HG03095 (cell line): ENCODE measurements at regions not wholly inside any gene's neighbourhood (a gene's known extent, or its start where the extent isn't known, plus 50 kb on each side); places are given as distances from the start of the nearest gene placed in this dataset.

ENCODE experiments used
- ATAC-seq: cut with Tn5 transposase; IDR thresholded peaks from one replicate; pipeline ENCODE4 v1.9.1; 2021; ENCODE audit warnings: moderate library complexity; ENCODE audit not compliant: unreplicated experiment

DNA sequence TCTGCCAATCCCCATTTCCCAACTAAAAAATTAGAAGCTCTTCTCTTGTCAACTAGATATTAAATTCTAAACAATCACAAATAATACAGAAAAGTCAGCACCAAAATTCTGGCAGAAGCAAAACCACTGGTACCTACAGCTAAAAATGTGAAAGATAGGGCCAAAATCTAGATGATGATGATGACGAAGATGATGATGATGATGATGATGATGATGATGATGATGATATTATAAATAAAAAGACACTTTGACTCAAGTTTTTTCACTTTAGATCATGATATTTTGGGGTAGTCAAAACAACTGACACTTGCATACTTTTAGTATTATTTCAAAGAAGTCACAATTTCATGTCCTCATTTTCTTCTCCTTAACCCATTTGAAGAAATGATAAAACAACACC lies 470.1 kb upstream of the NR2F2 start:
- no peak for ATAC-seq

DNA sequence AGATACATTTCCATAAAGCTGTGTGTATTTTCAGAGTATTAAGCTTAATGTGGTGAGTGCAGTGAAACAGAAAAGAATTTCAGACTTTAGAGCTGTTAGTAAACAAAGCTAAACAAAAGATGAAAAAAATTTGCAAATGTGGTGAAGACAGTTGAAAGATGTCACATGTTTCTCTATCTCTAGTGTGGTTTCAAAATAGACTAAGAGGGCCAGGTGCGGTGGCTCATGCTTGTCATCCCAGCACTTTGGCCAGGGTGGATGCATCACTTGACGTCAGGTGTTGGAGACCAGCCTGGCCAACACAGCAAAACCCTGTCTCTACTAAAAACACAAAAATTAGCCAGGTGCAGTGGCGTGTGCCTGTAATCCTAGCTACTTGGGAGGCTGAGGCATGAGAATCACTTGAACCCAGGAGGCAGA lies 466.0 kb upstream of the NR2F2 start:
- peak; percentile 80 for ATAC-seq

DNA sequence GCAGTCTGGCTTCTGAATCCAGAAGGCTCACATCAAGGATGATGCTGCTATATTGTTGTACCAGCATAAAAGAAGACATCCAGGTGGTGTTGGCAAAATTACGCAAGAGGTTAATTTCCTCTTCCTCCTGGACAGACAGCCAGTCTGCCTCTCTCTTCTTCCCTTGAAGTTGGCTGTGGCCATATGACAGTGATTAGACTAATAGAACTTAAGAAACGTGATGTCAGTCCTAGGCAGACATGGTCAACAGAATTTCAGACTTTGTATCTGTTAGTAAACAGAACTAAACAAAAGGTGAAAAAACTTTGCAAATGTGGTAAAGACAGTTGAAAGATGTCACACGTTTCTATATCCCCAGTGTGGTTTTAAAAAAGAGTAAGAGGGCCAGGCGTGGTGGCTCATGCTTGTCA lies 465.2 kb upstream of the NR2F2 start:
- no peak for ATAC-seq

DNA sequence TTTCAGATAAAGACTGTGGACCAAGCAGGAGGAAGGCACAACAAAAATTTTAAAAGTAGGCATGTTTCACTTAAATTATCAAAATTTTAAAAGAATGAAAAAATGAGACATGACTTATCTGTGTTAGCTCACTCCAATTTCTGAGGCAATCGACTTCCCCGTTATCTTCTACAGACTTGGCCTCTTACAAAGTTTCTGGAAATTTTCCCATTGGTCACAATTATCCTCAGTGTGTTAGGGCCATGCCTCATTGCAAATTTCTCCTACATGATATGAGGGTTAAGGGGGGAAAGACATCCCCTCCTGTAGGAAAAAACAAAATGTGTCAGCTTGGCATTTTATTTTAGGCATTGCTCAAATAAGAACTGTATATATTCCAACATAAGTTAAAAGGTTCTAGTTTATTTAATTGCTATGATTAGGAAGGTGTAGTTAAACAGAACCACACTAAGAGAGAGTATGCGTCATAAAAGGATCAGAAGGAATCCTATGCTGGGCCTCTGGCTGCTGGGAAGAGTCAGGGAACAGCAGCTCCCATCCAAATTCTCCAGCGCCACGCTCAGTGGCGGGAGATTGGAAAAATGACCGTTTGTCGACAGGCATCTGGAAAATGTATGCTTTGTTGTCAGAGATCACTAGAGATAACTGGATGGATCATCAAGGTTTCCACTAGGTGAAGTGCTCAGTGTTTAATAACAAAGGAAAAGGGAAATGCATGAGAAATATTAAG lies 463.6 kb upstream of the NR2F2 start:
- ATAC-seq, result no peak

DNA sequence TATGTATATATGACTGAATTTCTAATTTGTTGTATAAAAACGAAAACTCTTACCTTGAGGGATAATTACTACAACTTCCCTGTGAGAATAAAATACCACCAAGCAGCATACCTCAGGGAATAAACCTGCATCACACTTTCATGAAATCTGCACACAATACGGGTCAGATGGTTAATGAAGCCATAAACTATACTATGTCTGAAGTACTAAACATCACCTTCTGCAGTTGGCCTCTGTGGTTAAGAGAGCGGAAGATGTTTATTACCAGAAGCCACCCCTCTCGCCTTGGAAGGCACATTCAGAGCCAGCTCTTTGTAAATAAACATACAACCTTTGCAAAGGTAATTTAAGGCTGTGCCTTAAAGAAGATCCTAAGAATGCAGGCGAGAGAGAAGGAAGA lies 462.1 kb upstream of the NR2F2 start:
- no peak for ATAC-seq

DNA sequence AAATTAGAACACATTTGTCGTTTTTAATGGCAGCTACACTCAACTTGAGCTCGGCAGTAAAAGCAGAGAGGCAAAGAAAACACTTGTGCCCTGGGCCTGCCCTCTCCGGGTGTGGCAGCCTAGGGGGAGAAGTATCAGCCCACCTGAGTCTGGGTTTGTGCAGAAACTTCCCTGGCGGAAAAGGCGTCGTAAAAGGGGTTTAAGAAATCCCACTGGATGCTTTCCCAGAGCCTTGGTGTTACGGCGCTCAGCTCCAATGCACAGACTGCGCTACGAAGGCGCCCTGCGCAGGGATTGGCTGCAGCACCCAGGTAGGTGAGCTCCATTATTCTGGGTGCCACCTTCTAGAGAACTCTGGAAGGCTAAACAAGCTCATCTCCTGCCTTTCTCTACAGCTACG lies 461.5 kb upstream of the NR2F2 start:
- no peak for ATAC-seq

DNA sequence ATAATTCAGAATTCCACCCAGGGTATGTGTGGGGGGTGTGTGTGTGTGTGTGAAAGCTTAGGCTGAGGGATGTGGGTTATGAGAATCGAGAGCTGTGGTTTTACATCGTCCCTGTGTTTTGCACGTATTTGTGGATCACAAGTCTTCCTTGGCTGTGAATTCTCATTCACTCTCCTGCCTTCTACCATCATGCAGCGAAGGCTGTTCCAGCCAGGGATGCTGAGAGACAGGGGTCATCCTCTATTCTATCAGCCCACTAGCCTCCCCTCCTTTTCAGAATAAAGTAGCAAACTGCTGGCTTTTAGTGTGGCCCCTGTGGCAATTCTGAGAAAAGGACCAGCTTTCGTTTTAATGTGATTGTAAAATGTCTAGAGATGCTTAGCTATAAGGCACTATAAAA lies 460.6 kb upstream of the NR2F2 start:
- no peak for ATAC-seq

DNA sequence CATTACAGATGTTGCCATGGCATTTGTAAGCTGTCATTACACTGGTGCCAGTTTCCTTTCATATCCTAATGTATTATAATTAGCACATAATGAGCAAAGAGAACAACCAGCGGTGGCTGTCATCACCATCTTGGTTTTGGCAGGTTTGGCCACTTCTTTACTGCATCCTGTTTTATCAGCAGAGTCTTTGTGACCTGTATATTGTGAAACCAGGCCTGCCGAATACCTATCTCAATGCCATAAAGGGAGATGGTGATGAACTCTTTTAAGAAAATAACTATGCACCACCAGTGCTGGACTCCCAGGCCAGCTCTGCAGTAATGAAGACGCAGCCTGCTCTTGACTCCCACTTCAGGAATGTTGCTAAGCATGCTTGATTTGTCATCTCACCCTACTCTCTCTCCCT lies 458.1 kb upstream of the NR2F2 start:
- no peak for ATAC-seq

DNA sequence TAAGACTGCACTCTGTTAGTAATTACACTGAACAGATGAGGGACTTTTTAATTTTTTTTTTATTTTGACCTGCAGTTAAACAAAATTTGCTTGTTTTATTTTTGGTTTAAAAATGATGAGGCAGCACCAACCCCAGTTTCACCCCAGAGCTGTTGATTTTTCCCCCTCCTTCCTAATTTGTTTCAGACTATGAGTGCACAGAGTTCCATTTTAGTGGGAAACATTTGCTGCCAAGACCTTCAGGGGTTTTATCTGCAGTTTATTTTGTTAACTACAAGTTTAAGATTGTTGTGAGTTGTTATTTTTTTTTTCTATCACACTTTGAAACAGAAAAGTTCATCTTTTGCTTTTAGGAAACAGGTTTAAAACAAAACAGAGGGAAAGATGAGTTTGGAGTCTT lies 455.9 kb upstream of the NR2F2 start:
- ATAC-seq, result no peak

DNA sequence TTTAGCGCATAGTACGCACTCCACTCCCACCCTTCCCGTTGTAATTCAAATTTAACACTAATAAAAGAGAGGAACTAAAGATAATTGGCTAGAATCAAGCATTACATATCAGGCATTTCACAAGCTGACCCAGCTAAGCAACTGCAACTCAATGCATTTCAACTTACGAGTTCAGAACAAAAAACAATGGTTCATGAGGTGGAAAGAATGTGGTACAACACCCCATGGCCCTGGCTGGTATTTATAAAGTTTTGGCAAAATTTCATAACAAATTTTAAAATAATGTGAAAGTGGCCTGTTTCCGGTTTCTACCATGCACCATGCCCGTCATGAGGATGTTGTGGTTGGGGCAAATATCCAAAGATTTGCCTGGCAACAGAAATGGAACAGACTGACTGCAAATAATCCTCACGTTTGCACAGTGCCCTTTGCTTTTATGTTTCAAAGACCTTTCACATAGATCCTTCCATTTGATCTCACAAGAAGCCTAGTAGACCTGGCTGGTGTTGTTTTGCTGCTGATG lies 455.3 kb upstream of the NR2F2 start:
- ATAC-seq, result no peak

DNA sequence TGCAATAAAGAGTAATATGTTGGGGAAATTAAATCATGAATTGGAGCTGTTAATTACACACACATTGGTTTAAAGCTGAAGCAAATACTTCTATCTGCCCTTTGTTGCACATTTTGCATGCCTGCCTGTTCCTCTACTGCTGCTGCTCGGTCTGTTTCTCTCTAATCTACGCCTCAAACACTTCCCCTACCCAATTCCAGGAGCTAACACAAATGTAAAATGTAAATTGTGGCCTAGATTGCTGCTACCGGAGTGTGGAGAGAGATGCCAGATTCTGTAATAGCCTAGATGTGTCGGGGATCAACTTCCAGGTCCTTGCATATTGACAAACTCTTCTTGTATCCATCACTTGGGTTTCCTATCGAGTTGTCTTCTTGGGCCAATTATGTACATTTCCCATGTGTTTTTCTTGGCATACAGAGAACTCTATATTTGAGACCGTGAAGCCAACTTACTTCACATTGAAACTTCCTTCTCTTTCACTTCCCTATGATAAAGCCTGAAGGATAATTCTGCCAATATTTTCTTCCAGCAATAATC lies 450.4 kb upstream of the NR2F2 start:
- ATAC-seq, result no peak

DNA sequence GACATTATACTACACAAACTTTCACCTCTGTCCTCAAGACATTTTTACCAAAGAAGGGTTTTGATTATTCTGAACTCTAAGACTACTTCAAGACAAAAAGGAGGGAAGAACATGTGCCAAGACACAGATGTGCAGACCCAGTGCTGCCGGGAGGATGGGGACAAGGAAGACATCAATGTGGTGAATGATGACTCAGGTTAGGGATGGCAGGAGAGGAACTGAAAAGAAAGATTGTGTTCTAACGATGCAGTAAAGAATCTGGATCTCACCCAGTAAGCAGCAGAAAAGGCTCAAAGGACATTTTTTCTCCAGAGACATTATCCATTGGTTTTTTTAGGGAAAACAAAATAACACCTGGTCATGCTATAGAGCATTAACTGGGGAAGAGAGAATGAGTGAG lies 449.9 kb upstream of the NR2F2 start:
- ATAC-seq, result no peak

DNA sequence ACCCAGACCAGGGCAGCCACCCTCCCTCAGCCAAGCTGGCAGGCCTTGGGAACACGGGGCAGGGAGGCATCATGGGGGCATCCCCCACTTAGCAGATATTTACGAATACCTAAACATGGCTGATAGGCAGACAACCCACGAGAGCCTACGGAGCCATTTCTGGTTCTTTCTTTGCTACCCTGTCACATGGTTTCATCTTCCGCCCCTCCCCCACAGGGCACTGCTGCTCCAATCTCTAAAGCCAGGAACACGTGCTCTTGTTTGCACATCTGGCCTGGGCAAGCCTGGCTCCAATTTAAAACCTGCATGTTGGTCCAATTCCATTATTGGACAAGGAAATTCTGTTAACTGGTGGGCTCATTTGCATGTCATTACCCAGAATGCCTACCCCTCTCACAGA lies 447.4 kb upstream of the NR2F2 start:
- no peak for ATAC-seq

DNA sequence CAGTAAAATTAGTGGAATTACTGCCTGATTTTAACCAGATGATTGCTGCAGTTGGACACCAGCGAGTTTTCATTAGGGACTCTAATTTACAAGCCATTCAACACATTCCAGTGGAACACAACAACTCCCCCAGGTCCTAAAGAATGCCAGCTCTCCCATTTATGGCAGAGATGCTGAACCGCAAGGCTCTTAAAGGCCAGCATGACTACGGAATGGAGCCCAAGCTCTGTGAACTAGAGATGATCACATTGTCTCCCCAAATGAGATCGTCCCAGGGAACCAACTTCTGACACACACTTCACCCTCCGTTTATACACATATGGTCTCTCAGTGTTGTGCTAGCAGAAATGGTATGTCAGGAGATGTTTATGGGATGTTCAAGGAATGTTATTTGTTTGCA lies 446.2 kb upstream of the NR2F2 start:
- ATAC-seq, result no peak

DNA sequence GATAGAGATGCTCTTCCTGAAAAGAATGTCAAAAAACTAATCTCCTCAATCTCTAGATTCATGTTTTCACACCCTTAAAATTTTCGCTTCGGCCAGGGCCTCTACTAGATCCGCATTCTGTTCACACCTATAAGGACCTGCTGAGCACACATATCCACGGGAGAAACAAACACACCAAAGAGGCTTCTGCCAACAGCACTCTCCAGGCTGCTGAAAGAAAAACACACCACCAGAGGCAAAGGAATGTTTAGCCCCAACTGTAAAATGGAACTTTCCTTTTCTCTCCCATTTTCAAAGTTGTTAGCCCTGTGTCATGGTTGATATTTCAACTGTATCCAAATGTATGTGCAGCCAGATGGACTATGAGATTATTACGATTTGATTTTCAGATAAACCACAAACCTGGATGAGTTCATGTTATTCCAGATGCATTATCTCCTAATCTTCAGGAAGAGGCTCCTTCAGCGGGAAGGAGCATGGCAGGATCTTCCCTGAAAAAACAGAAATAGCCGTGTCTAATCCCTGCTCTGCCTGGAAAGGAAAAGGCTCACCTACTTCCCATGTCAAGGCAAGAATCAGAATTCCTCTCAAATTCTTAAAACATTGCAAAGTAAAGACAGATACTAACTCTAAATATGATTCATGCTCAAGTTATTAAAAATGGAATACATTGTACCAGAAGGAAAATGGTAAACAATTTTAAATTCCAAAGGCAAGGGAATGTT lies 442.7 kb upstream of the NR2F2 start:
- no peak for ATAC-seq

DNA sequence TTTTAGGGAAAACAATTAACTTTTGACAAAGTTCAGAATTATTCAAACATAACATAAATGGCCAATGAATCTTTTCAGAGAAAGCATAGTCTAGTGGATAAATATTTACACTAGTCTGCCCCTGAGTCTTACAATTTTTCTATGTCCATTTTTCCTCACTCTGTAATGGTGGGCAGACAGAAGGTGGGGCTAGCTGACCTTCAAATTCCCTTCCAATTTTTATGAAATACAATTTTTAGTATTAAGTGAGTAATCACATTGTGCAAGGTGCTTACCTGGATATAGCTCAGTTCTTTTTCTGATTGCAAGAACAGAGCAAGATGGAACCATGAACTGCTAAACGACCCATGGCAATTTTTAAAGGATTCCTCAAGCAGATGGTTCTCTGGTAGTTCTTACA lies 441.7 kb upstream of the NR2F2 start:
- ATAC-seq, result no peak

DNA sequence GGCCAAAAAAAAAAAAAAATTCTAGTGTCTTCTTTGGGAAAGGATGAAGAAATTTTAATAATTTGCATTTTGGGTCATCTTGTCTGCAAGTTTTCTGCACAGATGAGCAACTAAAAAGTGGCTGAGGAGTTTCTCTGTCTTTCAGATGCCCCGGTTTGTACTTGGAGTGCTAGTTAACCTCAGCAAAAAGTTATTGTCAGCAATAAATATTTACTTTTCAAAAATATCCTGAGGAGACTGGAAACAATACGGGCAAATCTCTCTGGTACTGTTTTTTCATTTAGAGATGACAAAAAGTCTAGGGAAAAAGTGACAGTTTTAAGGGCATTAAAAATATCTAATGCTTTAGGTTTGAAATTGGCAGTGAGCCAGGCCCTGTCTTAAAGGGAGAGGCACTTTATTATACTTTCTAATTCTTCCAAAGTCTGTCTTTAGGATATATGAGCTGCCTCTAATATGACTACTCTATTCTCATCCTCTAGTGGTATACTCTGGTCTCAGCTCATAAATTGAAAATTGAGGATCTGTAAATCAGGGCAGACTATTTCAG lies 436.0 kb upstream of the NR2F2 start:
- ATAC-seq, result no peak

DNA sequence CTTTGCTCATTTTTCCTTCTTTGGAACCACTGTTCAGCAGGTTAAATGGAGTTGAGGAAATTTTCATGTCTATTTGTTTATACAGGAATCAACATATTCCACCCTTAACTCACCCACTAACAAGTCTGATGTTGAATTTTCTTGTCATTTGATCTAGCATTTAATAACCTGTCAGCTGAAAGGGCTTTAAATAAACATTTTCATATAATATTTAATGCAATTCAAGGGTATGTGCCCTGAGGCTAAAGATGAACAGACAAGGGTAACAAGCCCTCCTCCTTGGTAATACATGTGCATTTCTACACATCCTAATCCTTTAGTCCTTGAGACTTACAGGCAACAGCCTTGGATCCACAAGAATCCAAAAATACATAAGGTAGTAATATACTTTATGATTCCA lies 435.0 kb upstream of the NR2F2 start:
- ATAC-seq, result no peak

DNA sequence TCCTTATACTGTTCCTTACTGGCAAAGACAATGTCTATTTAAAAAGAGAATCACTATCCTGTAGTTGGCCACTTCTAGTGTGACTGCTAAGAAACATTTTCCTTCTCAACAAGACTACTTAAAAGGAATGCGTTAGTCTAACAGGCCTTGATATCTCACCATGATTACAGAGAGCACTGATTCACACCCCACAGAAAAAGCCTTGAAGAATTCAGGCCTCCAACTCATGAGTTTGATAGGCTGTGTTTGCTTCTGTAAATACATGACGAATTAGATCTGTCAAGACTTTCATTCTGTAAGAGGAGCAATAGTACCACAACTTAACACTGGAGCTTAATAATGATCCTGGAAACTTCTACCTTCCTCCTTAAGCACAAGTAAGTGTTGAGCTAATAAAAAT lies 432.8 kb upstream of the NR2F2 start:
- ATAC-seq, result no peak

DNA sequence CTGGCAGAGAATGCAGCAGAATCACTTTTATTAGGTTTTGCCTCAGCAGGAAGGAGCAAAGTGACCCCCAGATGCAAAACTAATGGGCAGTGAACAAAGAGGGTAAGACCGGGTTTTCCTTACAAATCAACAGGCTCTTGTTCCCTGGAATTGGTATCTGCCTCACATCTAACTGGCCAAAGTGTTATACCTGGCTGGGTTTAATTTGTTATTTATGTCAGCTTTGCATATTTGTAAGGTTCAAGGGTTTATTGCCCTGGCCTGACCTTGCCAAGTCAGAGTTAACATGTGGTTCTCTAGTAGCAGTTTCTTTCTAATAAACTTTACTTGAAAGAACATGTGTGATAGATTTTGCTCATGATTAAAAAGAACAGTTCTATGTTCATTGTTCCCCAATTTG lies 431.7 kb upstream of the NR2F2 start:
- no peak for ATAC-seq

DNA sequence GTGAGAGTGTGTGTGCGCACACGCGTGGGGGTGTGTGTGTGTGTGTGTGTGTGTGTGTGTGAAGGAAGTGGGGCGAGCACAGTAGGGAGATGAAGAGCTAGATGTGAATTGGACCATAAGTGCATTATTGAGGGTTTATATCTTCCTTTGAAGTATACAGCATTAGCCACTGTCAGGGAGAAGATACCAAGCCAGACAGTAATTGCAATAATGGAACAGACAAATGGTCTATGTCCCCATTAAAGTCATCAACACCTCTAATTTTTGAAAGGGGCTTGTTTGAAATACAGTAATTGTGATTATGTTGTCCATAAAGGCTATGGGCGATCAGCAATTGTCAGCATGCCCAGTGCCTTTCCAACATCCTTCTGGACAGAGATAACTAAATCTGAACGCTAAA lies 429.2 kb upstream of the NR2F2 start:
- ATAC-seq, result no peak

DNA sequence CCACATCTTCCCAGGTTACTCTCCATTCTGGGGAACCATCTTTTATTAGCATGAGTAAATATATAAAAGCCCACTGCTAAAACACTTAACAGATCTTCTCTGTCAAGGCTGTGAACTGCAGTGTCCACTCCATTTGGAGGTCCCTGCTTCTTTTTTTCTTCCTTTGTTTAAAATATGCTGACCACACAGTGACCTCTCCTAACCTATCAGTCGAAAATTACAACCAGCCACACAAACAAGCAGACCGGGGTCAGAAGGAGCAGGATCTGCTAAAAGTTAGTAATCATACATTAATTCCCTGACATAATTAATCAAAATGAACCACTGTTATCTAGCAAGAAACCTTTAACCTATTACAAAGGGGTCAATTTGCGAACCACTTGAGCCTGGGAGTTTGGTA lies 427.9 kb upstream of the NR2F2 start:
- ATAC-seq, result no peak
